GM12878 (cell line): ENCODE measurements at regions not wholly inside any gene's neighbourhood (a gene's known extent, or its start where the extent isn't known, plus 50 kb on each side); places are given as distances from the start of the nearest gene placed in this dataset.

Experiments
- ATAC-seq: fragments of 200-7000 bp; cut with Tn5 transposase; 3 replicates; pipeline ENCODE4 v1.9.1; 2020; ENCODE audit warnings: mild to moderate bottlenecking, moderate library complexity
- BruUV-seq: library from RNA; stranded (reverse); fragments of 400-500 nt; replicated peaks from 2 replicates; lab custom pipeline; 2021; lab: Mats Ljungman, UMichigan
- CTCF ChIA-PET: fragments of 300-600 bp; sonication (Branson Sonifier 250); formaldehyde crosslinking; extraction: SDS; loops from one replicate; lab custom pipeline; 2021; ENCODE audit warnings: inconsistent platforms; lab: Yijun Ruan, JAX
- POLR2A ChIA-PET: fragments of 350-600 bp; formaldehyde crosslinking; extraction: SDS; loops from one replicate; lab custom pipeline; 2021; ENCODE audit warnings: inconsistent platforms; lab: Charles Lee
- RAD21 ChIA-PET: fragments of 300-600 bp; sonication (Branson Sonifier 250); formaldehyde crosslinking; loops from one replicate; lab custom pipeline; 2023; ENCODE audit warnings: antibody characterized with exemption; ENCODE audit not compliant: unreplicated experiment; lab: Charles Lee
- SMC1A ChIA-PET: fragments of 300-600 bp; sonication (Branson Sonifier 250); formaldehyde crosslinking; loops from one replicate; lab custom pipeline; 2023; ENCODE audit not compliant: unreplicated experiment, uncharacterized antibody; lab: Charles Lee
- DNase-seq: peaks from one replicate; pipeline ENCODE4 v3.0.0-alpha.2; 2011; ENCODE audit warnings: low read depth, low spot score
- FAIRE-seq: peaks from 3 replicates; lab custom pipeline; 2011; peaks lifted over from hg19 to GRCh38; lab: Jason Lieb, UNC
- H2AFZ ChIP-seq: 2 replicates; pipeline ENCODE4 v1.6.0; 2011; ENCODE audit warnings: low read depth, low read length, control low read depth; ENCODE audit not compliant: control insufficient read depth
- H3K27ac ChIP-seq: 2 replicates; pipeline ENCODE4 v1.5.1; 2011; ENCODE audit warnings: control low read depth; ENCODE audit not compliant: control insufficient read depth, insufficient read depth
- H3K27me3 ChIP-seq, 2 experiments: replicated peaks in 1 of 2; 2 replicates each; pipeline versions ENCODE4 v1.6.0 to v1.6.1; 2011; ENCODE audit warnings: low read length in 1 of 2; ENCODE audit not compliant: control insufficient read depth in 2 of 2, insufficient read depth in 2 of 2
- H3K36me3 ChIP-seq, 2 experiments: 2 replicates each; pipeline ENCODE4 v1.5.1; 2011; ENCODE audit warnings: low read length in 1 of 2; ENCODE audit not compliant: control insufficient read depth in 2 of 2, insufficient read depth in 2 of 2
- H3K4me1 ChIP-seq: 2 replicates; pipeline ENCODE4 v1.6.1; 2011; ENCODE audit warnings: mild to moderate bottlenecking, low read length, moderate library complexity, mixed read lengths; ENCODE audit not compliant: control insufficient read depth, insufficient read depth
- H3K4me2 ChIP-seq: 2 replicates; pipeline ENCODE4 v1.6.0; 2011; ENCODE audit warnings: control low read depth; ENCODE audit not compliant: control insufficient read depth, insufficient read depth
- H3K4me3 ChIP-seq: fragments of 200-600 bp; sonication (generic); 2 replicates; pipeline ENCODE4 v1.5.1; 2016
- H3K79me2 ChIP-seq: 2 replicates; pipeline ENCODE4 v1.6.0; 2011; ENCODE audit warnings: low read length; ENCODE audit not compliant: control insufficient read depth, insufficient read depth
- H3K9ac ChIP-seq: 2 replicates; pipeline ENCODE4 v1.8.0; 2011; ENCODE audit warnings: low read length, control low read depth, mixed read lengths; ENCODE audit not compliant: control insufficient read depth, insufficient read depth
- H3K9me3 ChIP-seq: replicated peaks from 3 replicates; pipeline ENCODE4 v1.5.1; 2011; ENCODE audit warnings: mild to moderate bottlenecking, low read length; ENCODE audit not compliant: control insufficient read depth, insufficient read depth
- H4K20me1 ChIP-seq: 2 replicates; pipeline ENCODE4 v1.6.0; 2011; ENCODE audit not compliant: control insufficient read depth, insufficient read depth
- CREM ChIP-seq: IDR thresholded peaks from 2 replicates; pipeline ENCODE4 v1.6.1; 2014; ENCODE audit warnings: antibody characterized with exemption, low read depth
- ETV6 ChIP-seq, 2 experiments: fragments of 450-650 bp in 1 of 2; IDR thresholded peaks in 1 of 2; conservative IDR thresholded peaks in 1 of 2; 2 replicates each; pipeline ENCODE4 v1.6.1; 2014; ENCODE audit warnings: antibody characterized with exemption in 1 of 2, borderline replicate concordance in 1 of 2, low read depth in 1 of 2, mild to moderate bottlenecking in 1 of 2, moderate library complexity in 1 of 2
- HDAC2 ChIP-seq: fragments of 200-600 bp; sonication (generic); IDR thresholded peaks from 2 replicates; pipeline ENCODE4 v1.6.1; 2017
- HSF1 ChIP-seq: fragments of 150-350 bp; IDR thresholded peaks from 2 replicates; pipeline ENCODE4 v1.6.1; 2014; ENCODE audit warnings: mild to moderate bottlenecking, low read depth, low read length
- NBN ChIP-seq: fragments of 450-650 bp; IDR thresholded peaks from 2 replicates; pipeline ENCODE4 v1.6.1; 2016
- PKNOX1 ChIP-seq: fragments of 450-650 bp; IDR thresholded peaks from 2 replicates; pipeline ENCODE4 v1.6.1; 2016; ENCODE audit warnings: mild to moderate bottlenecking
- RBBP5 ChIP-seq: fragments of 200-600 bp; sonication (generic); conservative IDR thresholded peaks from 2 replicates; pipeline ENCODE4 v1.6.1; 2016
- REST ChIP-seq: IDR thresholded peaks from 2 replicates; pipeline ENCODE4 v1.6.1; 2012; ENCODE audit warnings: mild to moderate bottlenecking, low read depth, low read length
- RFX5 ChIP-seq: IDR thresholded peaks from 2 replicates; pipeline ENCODE4 v1.6.1; 2011; ENCODE audit warnings: low read depth, low read length, improper control_type of control experiment
- SMC3 ChIP-seq: IDR thresholded peaks from 2 replicates; pipeline ENCODE4 v1.6.1; 2011; ENCODE audit warnings: low read length, improper control_type of control experiment, borderline replicate concordance
- WRNIP1 ChIP-seq: IDR thresholded peaks from 2 replicates; pipeline ENCODE4 v1.6.1; 2011; ENCODE audit warnings: low read depth, low read length, improper control_type of control experiment, borderline replicate concordance
- ZBTB4 ChIP-seq: fragments of 450-650 bp; formaldehyde crosslinking; IDR thresholded peaks from 2 replicates; pipeline ENCODE4 v1.4.0; 2022; ENCODE audit warnings: mild to moderate bottlenecking, moderate library complexity
- WGBS: methylation state at CpG from one replicate; pipeline ENCODE4 v1.1.6; 2016; ENCODE audit warnings: low lambda C conversion rate; ENCODE audit not compliant: insufficient replicate concordance, insufficient coverage; ENCODE audit errors: missing lambda C conversion rate; 5-methylcytosine and 5-hydroxymethylcytosine counted together
- in situ Hi-C: fragments of 300-500 bp; cut with MboI; formaldehyde crosslinking; loops from 9 replicates; pipeline ENCODE4 v1.14.3; 2018; ENCODE audit warnings: mixed read lengths
- intact Hi-C: fragments of 100-400 bp; cut with micrococcal nuclease; formaldehyde crosslinking; loops from one replicate; pipeline ENCODE4 v1.14.2; 2022; ENCODE audit not compliant: unreplicated experiment

- ChIA-PET SMC1A (no interaction called here), POLR2A (no interaction called here), RAD21 (no interaction called here), CTCF (no interaction called here)
- no peak overlapping the region for H3K4me3 ChIP-seq
- no peaks in the 10 kb centered on the region for H3K36me3 ChIP-seq
- H3K9ac ChIP-seq: no peak overlapping the region
- H3K27me3 ChIP-seq: no peaks in the 10 kb centered on the region
- H4K20me1 ChIP-seq: no peaks in the 10 kb centered on the region
- WGBS: 17% methylated on average over 8 of the region's 8 CpGs
- no TSS peak for BruUV-seq
- DNase-seq (no peak), ATAC-seq (no peak), FAIRE-seq (no peak)
- H3K4me1 ChIP-seq: no peaks in the 10 kb centered on the region
- H3K4me2 ChIP-seq: no peak overlapping the region
- intact Hi-C loops: no loop called here
- TF ChIP-seq CREM: no peak
- TF ChIP-seq HDAC2: no peak
- TF ChIP-seq REST: no peak
- no peak for TF ChIP-seq WRNIP1
- TF ChIP-seq ETV6 (conservative IDR thresholded peaks at IDR 0.05 in 1 of 2, IDR thresholded peaks at IDR 0.05 in 1 of 2; ENCODE audit: borderline replicate concordance in 1 of 2, low read depth in 1 of 2): no peak
- no peak for TF ChIP-seq HSF1
- TF ChIP-seq RFX5: no peak
- no peak for TF ChIP-seq PKNOX1
- TF ChIP-seq ZBTB4 (CRISPR knock-in tag): no peak
- no peak for TF ChIP-seq SMC3
- TF ChIP-seq RBBP5: no peak
- no peak for TF ChIP-seq NBN
- H3K79me2 ChIP-seq: no peaks in the 10 kb centered on the region
- no peaks in the 10 kb centered on the region for H3K9me3 ChIP-seq
- H2AFZ ChIP-seq: no peak overlapping the region
- H3K27ac ChIP-seq: no peak overlapping the region
- in situ Hi-C loops: no loop called here
Observed at GRCh38 chr3:14333621-14334020, 68.8 kb upstream of the SLC6A6 start.
